Activated naive CD4-positive, alpha-beta T cell treated with anti-CD3 and anti-CD28 coated beads, Interleukin-2, amount 50 U/mL, for 24 hours (primary cell): ENCODE measurements at regions not wholly inside any gene's neighbourhood (a gene's known extent, or its start where the extent isn't known, plus 50 kb on each side); places are given as distances from the start of the nearest gene placed in this dataset.

Experiments used
- H3K27ac Mint-ChIP-seq: one replicate; pipeline ENCODE4 v1.8.0; 2021; ENCODE audit warnings: mild to moderate bottlenecking, mixed read lengths
- H3K27me3 Mint-ChIP-seq: one replicate; pipeline ENCODE4 v1.8.0; 2021; ENCODE audit warnings: mixed read lengths
- H3K36me3 Mint-ChIP-seq: one replicate; pipeline ENCODE4 v1.8.0; 2021; ENCODE audit warnings: mixed read lengths
- H3K4me1 Mint-ChIP-seq: one replicate; pipeline ENCODE4 v1.8.0; 2021; ENCODE audit warnings: mixed read lengths
- H3K4me3 Mint-ChIP-seq: one replicate; pipeline ENCODE4 v1.8.0; 2021; ENCODE audit warnings: mild to moderate bottlenecking, mixed read lengths
- H3K9me3 Mint-ChIP-seq: one replicate; pipeline ENCODE4 v1.8.0; 2021; ENCODE audit warnings: mixed read lengths

- no peaks in the 10 kb centered on the region for H3K36me3 Mint-ChIP-seq
- H3K4me1 Mint-ChIP-seq = no peaks in the 10 kb centered on the region
Observed at GRCh38 chr11:111166598-111166997, 78.9 kb upstream of the POU2AF2 start.

GRCh38 chr11:111162305-111162704 is 83.2 kb upstream of the POU2AF2 start:
- Mint-ChIP-seq H3K4me1 (no peaks in the 10 kb centered on the region), H3K9me3 (no peaks in the 10 kb centered on the region), H3K27ac (no peak overlapping the region), H3K36me3 (no peaks in the 10 kb centered on the region), H3K4me3 (no peak overlapping the region), H3K27me3 (peaks cover 13% of the 10 kb centered on the region)

More at GRCh38 chr11:111166598-111166997, 78.9 kb upstream of the POU2AF2 start:
- no peak overlapping the region for H3K27ac Mint-ChIP-seq
- no peak overlapping the region for H3K4me3 Mint-ChIP-seq
- H3K9me3 Mint-ChIP-seq = no peaks in the 10 kb centered on the region
- H3K27me3 Mint-ChIP-seq = peaks cover 5% of the 10 kb centered on the region

- Mint-ChIP-seq H3K4me1 (no peaks in the 10 kb centered on the region), H3K9me3 (no peaks in the 10 kb centered on the region), H3K4me3 (no peak overlapping the region), H3K27ac (no peak overlapping the region), H3K27me3 (peaks cover 11% of the 10 kb centered on the region), H3K36me3 (no peaks in the 10 kb centered on the region)
Observed at GRCh38 chr11:111157571-111157970, 88.0 kb upstream of the POU2AF2 start.

- no peak overlapping the region for H3K4me3 Mint-ChIP-seq
- H3K4me1 Mint-ChIP-seq = no peaks in the 10 kb centered on the region
- H3K36me3 Mint-ChIP-seq = no peaks in the 10 kb centered on the region
- no peak overlapping the region for H3K27ac Mint-ChIP-seq
- no peaks in the 10 kb centered on the region for H3K9me3 Mint-ChIP-seq
- peaks cover 5% of the 10 kb centered on the region for H3K27me3 Mint-ChIP-seq
Observed at GRCh38 chr11:111155021-111155420, 90.5 kb upstream of the POU2AF2 start.

- no peak overlapping the region for H3K27ac Mint-ChIP-seq
- no peaks in the 10 kb centered on the region for H3K9me3 Mint-ChIP-seq
- H3K27me3 Mint-ChIP-seq = peaks cover 4% of the 10 kb centered on the region
- H3K4me1 Mint-ChIP-seq = no peaks in the 10 kb centered on the region
- H3K4me3 Mint-ChIP-seq = no peak overlapping the region
- no peaks in the 10 kb centered on the region for H3K36me3 Mint-ChIP-seq
Observed at GRCh38 chr11:111153194-111153593, 92.3 kb upstream of the POU2AF2 start.

- peaks cover 2% of the 10 kb centered on the region for H3K27me3 Mint-ChIP-seq
- H3K36me3 Mint-ChIP-seq = no peaks in the 10 kb centered on the region
- H3K4me3 Mint-ChIP-seq = no peak overlapping the region
- H3K9me3 Mint-ChIP-seq = no peaks in the 10 kb centered on the region
- H3K4me1 Mint-ChIP-seq = no peaks in the 10 kb centered on the region
- H3K27ac Mint-ChIP-seq = no peak overlapping the region
Observed at GRCh38 chr11:111148953-111149352, 96.6 kb upstream of the POU2AF2 start.

- Mint-ChIP-seq H3K4me1 (no peaks in the 10 kb centered on the region), H3K9me3 (no peaks in the 10 kb centered on the region), H3K36me3 (no peaks in the 10 kb centered on the region), H3K27me3 (peaks cover 2% of the 10 kb centered on the region), H3K4me3 (no peak overlapping the region), H3K27ac (no peak overlapping the region)
Observed at GRCh38 chr11:111148121-111148520, 97.4 kb upstream of the POU2AF2 start.

GRCh38 chr11:111137846-111138245 is 107.7 kb upstream of the POU2AF2 start:
- H3K27me3 Mint-ChIP-seq = peaks cover 9% of the 10 kb centered on the region
- no peak overlapping the region for H3K27ac Mint-ChIP-seq

GRCh38 chr11:111135778-111136570 is 109.6 kb upstream of the POU2AF2 start:
- H3K4me3 Mint-ChIP-seq = no peak overlapping the region
- H3K9me3 Mint-ChIP-seq = no peaks in the 10 kb centered on the region
- H3K36me3 Mint-ChIP-seq = no peaks in the 10 kb centered on the region
- H3K27ac Mint-ChIP-seq = no peak overlapping the region
- no peaks in the 10 kb centered on the region for H3K4me1 Mint-ChIP-seq
- H3K27me3 Mint-ChIP-seq = peaks cover 13% of the 10 kb centered on the region

More at GRCh38 chr11:111137846-111138245, 107.7 kb upstream of the POU2AF2 start:
- no peaks in the 10 kb centered on the region for H3K9me3 Mint-ChIP-seq
- H3K4me1 Mint-ChIP-seq = no peaks in the 10 kb centered on the region
- no peak overlapping the region for H3K4me3 Mint-ChIP-seq
- H3K36me3 Mint-ChIP-seq = no peaks in the 10 kb centered on the region

GRCh38 chr11:111135101-111135500 is 110.4 kb upstream of the POU2AF2 start:
- H3K27ac Mint-ChIP-seq = no peak overlapping the region
- H3K4me1 Mint-ChIP-seq = no peaks in the 10 kb centered on the region
- H3K9me3 Mint-ChIP-seq = no peaks in the 10 kb centered on the region
- H3K4me3 Mint-ChIP-seq = no peak overlapping the region
- H3K27me3 Mint-ChIP-seq = peaks cover 13% of the 10 kb centered on the region
- H3K36me3 Mint-ChIP-seq = no peaks in the 10 kb centered on the region

- Mint-ChIP-seq H3K4me3 (no peak overlapping the region), H3K27me3 (peaks cover 4% of the 10 kb centered on the region), H3K36me3 (no peaks in the 10 kb centered on the region)
Observed at GRCh38 chr11:111128076-111128870, 117.3 kb upstream of the POU2AF2 start.

GRCh38 chr11:111124724-111125123 is 120.8 kb upstream of the POU2AF2 start:
- Mint-ChIP-seq H3K9me3 (no peaks in the 10 kb centered on the region), H3K4me1 (no peaks in the 10 kb centered on the region), H3K4me3 (no peak overlapping the region), H3K36me3 (no peaks in the 10 kb centered on the region), H3K27me3 (no peaks in the 10 kb centered on the region), H3K27ac (no peak overlapping the region)

More at GRCh38 chr11:111128076-111128870, 117.3 kb upstream of the POU2AF2 start:
- no peaks in the 10 kb centered on the region for H3K9me3 Mint-ChIP-seq
- no peaks in the 10 kb centered on the region for H3K4me1 Mint-ChIP-seq
- no peak overlapping the region for H3K27ac Mint-ChIP-seq

GRCh38 chr11:111123463-111124398 is 121.8 kb upstream of the POU2AF2 start:
- Mint-ChIP-seq H3K36me3 (no peaks in the 10 kb centered on the region), H3K4me1 (no peaks in the 10 kb centered on the region), H3K9me3 (no peaks in the 10 kb centered on the region), H3K4me3 (no peak overlapping the region), H3K27me3 (no peaks in the 10 kb centered on the region), H3K27ac (no peak overlapping the region)

- Mint-ChIP-seq H3K27me3 (no peaks in the 10 kb centered on the region), H3K4me1 (no peaks in the 10 kb centered on the region), H3K27ac (no peak overlapping the region), H3K4me3 (no peak overlapping the region), H3K9me3 (no peaks in the 10 kb centered on the region), H3K36me3 (no peaks in the 10 kb centered on the region)
Observed at GRCh38 chr11:111120696-111121302, 124.7 kb upstream of the POU2AF2 start.

- Mint-ChIP-seq H3K27me3 (no peaks in the 10 kb centered on the region), H3K4me3 (no peak overlapping the region), H3K4me1 (no peaks in the 10 kb centered on the region), H3K36me3 (no peaks in the 10 kb centered on the region), H3K9me3 (no peaks in the 10 kb centered on the region), H3K27ac (no peak overlapping the region)
Observed at GRCh38 chr11:111120161-111120560, 125.4 kb upstream of the POU2AF2 start.
